ENCODE measurements at regions not wholly inside any gene's neighbourhood (a gene's known extent, or its start where the extent isn't known, plus 50 kb on each side); places are given as distances from the start of the nearest gene placed in this dataset.

DNA sequence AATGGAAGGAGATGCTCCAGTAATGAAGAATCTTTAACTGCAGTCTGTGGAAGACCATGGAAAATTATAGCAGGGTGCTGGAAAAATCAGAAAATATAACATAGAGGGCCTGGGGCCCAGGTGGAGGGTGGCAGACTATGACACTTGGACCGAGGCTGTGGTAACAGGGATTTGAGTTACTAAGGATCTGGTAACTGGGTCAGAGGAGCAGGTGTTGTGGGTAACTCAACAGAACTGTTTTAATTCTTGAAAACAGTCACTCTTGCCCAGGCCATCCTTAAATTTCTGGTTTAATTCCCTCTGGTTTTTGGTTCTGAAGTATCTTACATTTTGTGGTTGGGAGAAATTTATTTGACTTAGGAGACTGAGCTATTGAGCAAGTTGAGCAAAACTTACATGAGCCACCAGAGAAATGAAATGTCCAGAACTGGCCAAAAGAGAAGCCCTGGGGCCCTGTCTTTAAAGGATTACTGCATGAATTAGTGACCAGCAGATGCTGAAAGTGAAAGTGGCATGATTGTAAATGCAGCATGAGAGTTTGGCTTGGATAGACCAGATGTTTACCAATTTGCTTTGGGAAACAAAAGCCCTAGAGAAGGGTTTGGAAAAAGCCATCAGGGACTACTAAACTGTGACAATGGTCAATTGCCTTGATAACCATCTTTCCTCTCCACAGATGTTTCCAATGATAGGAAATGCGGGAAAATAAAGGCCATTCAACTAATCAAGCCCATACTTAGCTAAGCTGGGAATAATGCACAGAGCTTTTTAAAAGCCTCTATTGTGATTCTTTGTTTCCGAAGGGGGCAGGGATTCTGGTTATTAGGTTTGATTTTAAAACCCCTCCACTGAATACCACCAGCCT, 374.9 kb upstream of the TGFBR2 start:
- H3K4me3 ChIP-seq (ENCODE audit: low read depth, low read length): no peak overlapping the region
- TF ChIP-seq, protein P1, sequence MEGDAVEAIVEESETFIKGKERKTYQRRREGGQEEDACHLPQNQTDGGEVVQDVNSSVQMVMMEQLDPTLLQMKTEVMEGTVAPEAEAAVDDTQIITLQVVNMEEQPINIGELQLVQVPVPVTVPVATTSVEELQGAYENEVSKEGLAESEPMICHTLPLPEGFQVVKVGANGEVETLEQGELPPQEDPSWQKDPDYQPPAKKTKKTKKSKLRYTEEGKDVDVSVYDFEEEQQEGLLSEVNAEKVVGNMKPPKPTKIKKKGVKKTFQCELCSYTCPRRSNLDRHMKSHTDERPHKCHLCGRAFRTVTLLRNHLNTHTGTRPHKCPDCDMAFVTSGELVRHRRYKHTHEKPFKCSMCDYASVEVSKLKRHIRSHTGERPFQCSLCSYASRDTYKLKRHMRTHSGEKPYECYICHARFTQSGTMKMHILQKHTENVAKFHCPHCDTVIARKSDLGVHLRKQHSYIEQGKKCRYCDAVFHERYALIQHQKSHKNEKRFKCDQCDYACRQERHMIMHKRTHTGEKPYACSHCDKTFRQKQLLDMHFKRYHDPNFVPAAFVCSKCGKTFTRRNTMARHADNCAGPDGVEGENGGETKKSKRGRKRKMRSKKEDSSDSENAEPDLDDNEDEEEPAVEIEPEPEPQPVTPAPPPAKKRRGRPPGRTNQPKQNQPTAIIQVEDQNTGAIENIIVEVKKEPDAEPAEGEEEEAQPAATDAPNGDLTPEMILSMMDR (IDR thresholded peaks at IDR 0.05; ENCODE audit: insufficient read depth, low read length, poor library complexity, severe bottlenecking): no peak
- no peaks in the 10 kb centered on the region for H3K36me3 ChIP-seq (ENCODE audit: control insufficient read depth, insufficient read depth, low read length)
- no peak for DNase-seq (ENCODE audit: low read depth)
- no peaks in the 10 kb centered on the region for H3K27me3 ChIP-seq (ENCODE audit: control insufficient read depth, insufficient read depth, low read length)

DNA sequence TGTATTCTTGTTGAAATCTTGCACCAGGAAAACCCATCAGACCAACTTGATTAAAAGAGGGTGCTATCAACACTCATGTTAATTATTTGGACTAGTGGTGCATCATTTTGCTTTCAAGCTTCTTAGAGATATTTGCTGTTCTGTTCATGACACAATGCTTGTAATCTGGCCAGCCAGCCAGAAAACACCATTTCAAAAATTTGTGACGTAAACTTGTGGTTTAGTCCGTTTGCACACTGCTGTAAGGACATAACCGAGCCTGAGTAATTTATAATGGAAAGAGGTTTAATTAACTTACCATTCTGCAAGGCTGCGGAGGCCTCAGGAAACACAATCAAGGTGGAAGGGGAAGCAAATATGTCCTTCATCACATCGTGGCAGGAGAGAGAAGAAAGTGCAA, 374.3 kb upstream of the TGFBR2 start:
- Histone ChIP-seq H3K27me3 (ENCODE audit: control insufficient read depth, insufficient read depth, low read length) (no peaks in the 10 kb centered on the region), H3K4me3 (ENCODE audit: low read depth, low read length) (no peak overlapping the region), H3K36me3 (ENCODE audit: control insufficient read depth, insufficient read depth, low read length) (no peaks in the 10 kb centered on the region)
- TF ChIP-seq, protein P1 (IDR thresholded peaks at IDR 0.05; ENCODE audit: insufficient read depth, low read length, poor library complexity, severe bottlenecking): no peak
- no peak for DNase-seq (ENCODE audit: low read depth)

DNA sequence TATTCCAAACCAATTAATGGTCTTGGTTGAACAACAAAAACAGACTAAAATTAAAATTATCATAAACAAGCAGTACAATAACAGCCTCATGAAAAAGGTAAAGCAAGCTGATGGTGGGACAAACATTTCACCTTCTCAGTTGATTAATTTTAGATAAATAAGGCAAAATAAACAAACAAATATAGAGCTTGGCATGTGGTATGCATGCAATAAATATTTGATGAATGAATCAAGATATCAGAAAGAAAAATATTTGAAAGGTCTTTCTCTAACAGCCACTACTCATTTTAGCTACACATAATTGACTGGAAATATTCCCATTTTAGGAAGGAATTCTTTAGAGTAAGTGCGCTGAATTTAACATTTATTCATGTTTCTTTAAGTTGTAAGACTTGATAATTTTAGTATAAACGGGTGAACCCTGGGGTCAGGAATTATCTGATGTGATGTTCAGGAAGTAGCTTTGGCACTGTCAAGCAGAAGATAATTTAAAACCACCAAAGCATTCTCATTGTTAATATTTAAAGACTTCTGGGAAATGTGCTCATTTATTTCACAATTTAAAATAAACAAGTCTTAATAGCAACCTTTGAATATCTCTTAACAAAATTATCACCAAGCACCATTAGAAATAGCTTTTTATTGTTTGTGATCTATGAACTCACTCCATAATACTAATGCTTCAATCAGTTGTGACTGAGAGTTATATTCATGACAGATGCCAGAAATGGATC, 372.3 kb upstream of the TGFBR2 start:
- no peak overlapping the region for H3K4me3 ChIP-seq (ENCODE audit: low read depth, low read length)
- DNase-seq (ENCODE audit: low read depth): no peak
- no peaks in the 10 kb centered on the region for H3K27me3 ChIP-seq (ENCODE audit: control insufficient read depth, insufficient read depth, low read length)
- TF ChIP-seq, protein P1 (IDR thresholded peaks at IDR 0.05; ENCODE audit: insufficient read depth, low read length, poor library complexity, severe bottlenecking): no peak
- H3K36me3 ChIP-seq (ENCODE audit: control insufficient read depth, insufficient read depth, low read length): no peaks in the 10 kb centered on the region

DNA sequence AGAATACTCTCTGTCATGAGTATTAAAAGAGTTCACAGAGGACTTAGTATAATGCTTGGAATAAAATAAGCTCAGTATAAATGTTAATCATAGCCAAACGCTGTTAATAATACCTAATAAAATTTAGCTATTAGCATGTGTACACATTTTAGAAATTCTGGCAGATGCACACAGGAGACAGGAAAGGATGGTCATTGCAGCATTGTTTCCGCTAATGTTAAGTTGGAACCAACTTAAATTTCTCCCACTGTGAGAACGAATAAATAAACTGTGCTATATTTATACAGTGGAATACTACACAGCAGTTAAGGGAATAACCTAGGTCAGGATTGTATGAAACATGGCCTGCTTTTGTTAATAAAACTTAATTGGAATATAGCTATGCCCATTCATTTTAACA, 370.4 kb upstream of the TGFBR2 start:
- DNase-seq (ENCODE audit: low read depth): no peak
- Histone ChIP-seq H3K27me3 (ENCODE audit: control insufficient read depth, insufficient read depth, low read length) (no peaks in the 10 kb centered on the region), H3K36me3 (ENCODE audit: control insufficient read depth, insufficient read depth, low read length) (no peaks in the 10 kb centered on the region), H3K4me3 (ENCODE audit: low read depth, low read length) (no peak overlapping the region)
- TF ChIP-seq, protein P1 (IDR thresholded peaks at IDR 0.05; ENCODE audit: insufficient read depth, low read length, poor library complexity, severe bottlenecking): no peak

DNA sequence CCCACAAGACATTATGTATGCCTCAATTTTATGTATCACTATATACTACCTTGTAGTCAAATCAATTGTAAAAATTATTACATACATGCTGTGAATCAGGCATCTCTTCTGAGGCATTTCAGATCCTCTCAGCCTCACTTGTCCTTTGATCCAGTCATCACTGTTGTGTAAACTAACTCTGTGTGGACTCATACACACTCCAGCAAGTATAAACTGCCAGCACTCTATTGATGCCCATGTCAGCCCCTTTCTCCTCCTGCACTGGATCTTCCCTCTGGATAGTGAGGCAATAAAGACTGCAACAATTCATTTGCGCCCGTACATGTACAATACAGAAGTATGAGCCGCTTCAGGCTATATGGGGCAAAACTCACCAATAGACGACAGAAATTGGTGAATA, 364.7 kb upstream of the TGFBR2 start:
- Histone ChIP-seq H3K27me3 (ENCODE audit: control insufficient read depth, insufficient read depth, low read length) (no peaks in the 10 kb centered on the region), H3K4me3 (ENCODE audit: low read depth, low read length) (no peak overlapping the region), H3K36me3 (ENCODE audit: control insufficient read depth, insufficient read depth, low read length) (no peaks in the 10 kb centered on the region)
- TF ChIP-seq, protein P1 (IDR thresholded peaks at IDR 0.05; ENCODE audit: insufficient read depth, low read length, poor library complexity, severe bottlenecking): no peak
- no peak for DNase-seq (ENCODE audit: low read depth)
